ENCODE measurements at regions not wholly inside any gene's neighbourhood (a gene's known extent, or its start where the extent isn't known, plus 50 kb on each side); places are given as distances from the start of the nearest gene placed in this dataset.

DNA sequence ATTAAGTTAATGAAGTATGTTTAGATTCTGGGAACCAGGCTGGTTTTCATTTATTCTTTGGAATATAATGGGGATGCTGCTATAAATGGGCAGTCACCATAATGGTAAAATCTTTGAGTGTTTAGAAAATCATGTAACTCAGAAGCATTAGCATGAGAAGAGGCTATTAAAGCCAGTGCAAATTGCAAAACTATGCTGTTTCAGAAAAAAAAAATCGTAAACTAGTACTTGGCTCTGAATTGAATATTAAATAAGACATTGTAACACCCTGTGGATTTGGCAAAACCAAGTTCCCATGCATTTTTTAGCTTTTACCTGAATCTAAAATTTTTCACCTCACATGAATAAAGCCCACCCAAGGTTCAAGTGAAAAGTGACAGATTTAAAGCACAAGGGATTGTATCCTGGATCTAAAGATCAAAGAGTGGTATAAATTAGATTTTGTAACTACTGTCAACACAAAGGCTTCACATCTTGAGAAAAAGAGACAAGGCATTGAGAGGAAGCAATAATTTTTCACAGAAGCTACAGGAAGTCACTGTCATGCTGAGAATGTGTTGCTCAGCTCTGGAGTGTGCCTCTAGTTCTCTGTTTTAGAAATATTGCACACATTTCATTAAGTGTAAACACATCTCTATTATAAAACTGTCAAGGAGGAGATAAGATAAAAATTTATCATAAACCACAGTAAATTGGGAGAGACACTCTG lies 142.2 kb downstream of the ABCA8 start:
- ATAC-seq (replicated peaks in 6 of 8): peak in 7 of 8 experiments; percentile 43 to 83 (median 68)
- Histone ChIP-seq H3K4me1 (replicated peaks in 1 of 2) (peaks cover 0 to 9% of the 10 kb centered on the region in 2 donors), H3K4me3 (no peak overlapping the region), H3K27ac (no peak overlapping the region)
- in situ Hi-C loops (cut with MboI; ENCODE audit: low pct_unique_long_range_greater_than_20kb in 2 of 9, low sequenced_read_pairs in 9 of 9, unreplicated experiment in 9 of 9): no loop called here
- 0 to 38% (median 0%) methylated on average over 1 of the region's 1 CpG; no CpG with 5 or more reads in 4 of the 10 experiments for WGBS, 10 experiments

DNA sequence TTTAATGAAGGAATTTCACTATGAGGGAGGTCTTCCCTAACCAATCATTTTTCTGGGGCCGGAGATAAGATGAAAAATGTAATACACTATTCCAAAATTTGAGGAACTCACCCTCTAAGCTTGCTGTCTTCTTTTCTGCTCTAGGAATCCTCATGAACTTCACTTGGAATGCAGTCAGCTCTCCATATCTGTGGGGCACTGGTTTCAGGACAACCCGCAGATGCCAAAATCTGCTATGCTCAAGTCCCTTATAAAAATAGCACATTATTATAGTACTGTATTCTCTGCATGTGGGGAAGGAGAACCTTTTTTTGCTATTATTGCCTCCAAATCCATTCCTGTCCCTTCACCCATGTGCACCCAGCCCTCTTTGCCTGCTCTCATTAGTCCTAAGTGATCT lies 146.0 kb downstream of the ABCA8 start:
- Histone ChIP-seq H3K4me1 (replicated peaks in 1 of 2) (peaks cover 0 to 9% of the 10 kb centered on the region in 2 donors), H3K27ac (no peak overlapping the region), H3K4me3 (no peak overlapping the region)
- in situ Hi-C loops (cut with MboI; ENCODE audit: low pct_unique_long_range_greater_than_20kb in 2 of 9, low sequenced_read_pairs in 9 of 9, unreplicated experiment in 9 of 9): no loop called here
- no peak for ATAC-seq (replicated peaks in 6 of 8)
- 73 to 100% (median 94%) methylated on average over 1 to 2 of the region's 2 CpGs for WGBS, 10 experiments

DNA sequence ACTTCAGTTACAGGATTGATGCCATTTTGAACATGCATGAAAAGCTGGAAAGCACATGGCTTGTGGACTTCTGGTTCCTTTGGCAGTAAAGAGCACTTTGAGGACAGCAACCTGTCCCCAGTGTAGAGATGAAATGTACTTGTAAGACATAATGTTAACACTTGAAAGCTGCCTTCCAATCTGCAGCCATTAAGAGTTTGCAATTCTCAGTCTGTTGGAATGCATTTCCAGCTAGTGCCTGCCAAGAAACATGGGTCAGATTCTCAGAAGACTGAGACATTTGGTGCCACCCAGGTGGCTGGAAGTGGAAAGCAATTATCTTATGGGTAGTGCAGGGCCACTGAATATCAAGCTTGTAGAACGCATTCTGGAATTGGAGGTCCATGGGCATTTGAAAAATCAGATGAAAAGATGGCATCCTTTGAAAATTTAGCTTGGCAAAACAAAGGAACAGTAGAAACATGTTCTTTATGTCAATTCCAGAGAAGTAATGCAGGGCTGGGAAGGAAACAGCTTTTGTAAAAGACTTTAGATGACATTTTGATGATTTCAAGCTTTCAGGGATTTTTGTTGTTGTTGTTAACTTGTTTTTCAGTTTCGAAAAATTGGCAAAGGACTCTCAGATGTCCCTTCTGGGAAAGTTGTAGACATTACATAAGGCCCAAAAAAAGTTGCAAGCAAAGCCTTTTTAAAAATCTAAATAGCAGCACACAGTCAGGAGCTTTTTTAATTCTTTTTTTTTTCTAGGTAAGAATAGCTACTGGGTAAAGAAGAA lies 147.0 kb downstream of the ABCA8 start:
- 0 to 100% (median 90%) methylated on average over 1 to 2 of the region's 2 CpGs; no CpG with 5 or more reads in 1 of the 10 experiments for WGBS, 10 experiments
- in situ Hi-C loops (cut with MboI; ENCODE audit: low pct_unique_long_range_greater_than_20kb in 2 of 9, low sequenced_read_pairs in 9 of 9, unreplicated experiment in 9 of 9): no loop called here
- Histone ChIP-seq H3K27ac (no peak overlapping the region), H3K4me1 (replicated peaks in 1 of 2) (peaks cover 2 to 6% of the 10 kb centered on the region in 2 donors), H3K4me3 (no peak overlapping the region)
- peak in 1 of 8 experiments; percentile 64 for ATAC-seq (replicated peaks in 6 of 8)

DNA sequence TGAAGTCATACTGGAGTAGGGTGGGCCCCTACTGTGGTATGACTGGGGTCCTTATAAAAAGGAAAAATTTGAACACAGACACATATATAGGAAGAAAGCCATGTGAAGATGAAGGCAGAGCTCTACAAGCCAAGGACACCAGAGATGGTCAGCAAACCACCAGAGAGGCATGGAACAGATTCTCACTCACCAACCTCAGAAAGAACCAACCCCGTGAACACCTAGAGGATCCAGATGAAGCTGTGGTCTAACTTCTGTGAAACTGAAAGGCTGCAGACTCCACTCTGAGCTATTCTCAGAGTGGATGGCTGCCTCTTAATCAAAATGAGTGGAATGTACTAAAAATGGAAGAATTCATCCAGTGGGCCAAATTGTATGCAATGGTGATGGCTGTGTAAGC lies 149.6 kb downstream of the ABCA8 start:
- Histone ChIP-seq H3K27ac (no peak overlapping the region), H3K4me1 (replicated peaks in 1 of 2) (peaks cover 0 to 3% of the 10 kb centered on the region in 2 donors), H3K4me3 (no peak overlapping the region)
- WGBS, 10 experiments: 83 to 100% (median 100%) methylated on average over 1 of the region's 1 CpG; no CpG with 5 or more reads in 7 of the 10 experiments
- no peak for ATAC-seq (replicated peaks in 6 of 8)
- in situ Hi-C loops (cut with MboI; ENCODE audit: low pct_unique_long_range_greater_than_20kb in 2 of 9, low sequenced_read_pairs in 9 of 9, unreplicated experiment in 9 of 9): no loop called here

DNA sequence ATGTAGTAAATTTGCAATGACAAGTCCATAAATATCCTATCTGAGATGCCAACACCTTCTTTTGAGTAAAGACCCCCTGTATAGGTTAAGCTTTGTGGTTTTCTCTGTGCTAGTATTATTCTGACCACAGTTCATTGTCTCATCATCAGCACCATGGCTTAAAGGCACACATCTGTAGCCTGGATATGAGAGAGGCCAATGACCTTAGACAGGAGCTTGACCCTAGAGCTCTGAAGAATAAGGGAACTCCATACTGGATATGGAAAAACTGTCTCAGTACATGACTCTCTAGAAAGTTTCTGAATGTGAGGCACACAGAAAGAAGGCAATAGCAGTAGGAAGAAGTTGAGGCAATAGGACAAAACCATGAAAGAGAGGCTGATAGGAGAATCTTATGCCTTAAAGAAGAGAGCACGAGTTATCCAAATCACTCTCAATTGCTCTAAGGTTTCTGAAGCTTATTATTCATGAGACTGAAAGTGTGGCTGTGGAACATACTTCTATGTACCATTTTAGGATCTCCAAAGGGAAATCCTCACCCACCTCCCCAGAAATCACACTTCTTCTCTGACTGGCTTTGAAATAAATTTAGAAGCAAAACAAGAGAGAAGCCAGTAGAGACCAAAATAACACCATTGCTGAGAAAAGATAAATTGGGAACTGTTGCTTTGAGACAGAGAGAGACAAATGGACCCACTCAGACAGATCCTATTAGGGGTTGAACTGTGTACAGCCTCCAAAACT lies 150.2 kb downstream of the ABCA8 start:
- ATAC-seq (replicated peaks in 6 of 8): no peak
- Histone ChIP-seq H3K4me1 (replicated peaks in 1 of 2) (peaks cover 0 to 3% of the 10 kb centered on the region in 2 donors), H3K27ac (no peak overlapping the region), H3K4me3 (no peak overlapping the region)
- WGBS, 10 experiments: 67 to 100% (median 90%) methylated on average over 1 of the region's 1 CpG; no CpG with 5 or more reads in 6 of the 10 experiments
- in situ Hi-C loops (cut with MboI; ENCODE audit: low pct_unique_long_range_greater_than_20kb in 2 of 9, low sequenced_read_pairs in 9 of 9, unreplicated experiment in 9 of 9): no loop called here

DNA sequence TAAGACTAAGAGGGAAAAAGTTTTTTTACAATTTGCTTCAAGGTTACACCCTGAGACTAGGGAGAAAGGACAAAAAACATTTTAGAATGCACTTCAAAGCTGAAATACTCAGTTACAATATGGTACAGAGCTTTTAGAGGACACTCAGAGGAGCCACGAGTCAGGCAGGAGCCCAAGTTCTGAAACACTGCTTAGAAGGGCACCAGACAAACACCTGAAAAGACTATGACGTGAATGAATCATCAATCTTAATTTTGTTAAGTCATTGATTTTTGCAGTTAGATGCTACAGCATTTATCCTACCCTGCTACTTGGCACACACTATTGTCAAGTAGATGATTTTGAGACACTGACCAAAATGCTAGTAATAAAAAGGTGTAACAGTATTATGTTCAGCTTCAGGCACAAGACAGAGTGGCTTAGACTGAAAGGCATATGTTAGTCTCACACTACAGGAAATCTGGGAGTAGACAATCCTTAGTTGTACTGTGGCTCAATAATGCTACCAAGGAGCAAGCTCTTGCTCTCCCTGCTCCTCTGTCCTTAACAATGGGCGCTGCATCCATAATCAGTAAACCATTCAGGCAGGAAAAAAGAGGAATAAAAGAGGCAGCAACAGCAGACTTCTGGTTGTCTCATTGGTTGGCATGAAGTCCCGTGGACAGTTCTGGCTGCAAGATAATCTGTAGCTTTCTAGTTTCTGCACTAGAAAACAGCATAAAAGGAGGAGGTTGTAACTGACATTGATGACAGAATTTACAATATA lies 151.8 kb downstream of the ABCA8 start:
- peaks cover 0 to 3% of the 10 kb centered on the region in 2 donors for H3K4me1 ChIP-seq (replicated peaks in 1 of 2)
- H3K4me3 ChIP-seq: no peak overlapping the region
- in situ Hi-C loops (cut with MboI; ENCODE audit: low pct_unique_long_range_greater_than_20kb in 2 of 9, low sequenced_read_pairs in 9 of 9, unreplicated experiment in 9 of 9): no loop called here
- ATAC-seq (replicated peaks in 6 of 8): peak in 5 of 8 experiments; percentile 81 to 98 (median 87)
- H3K27ac ChIP-seq: no peak overlapping the region
- WGBS, 10 experiments: 0 to 80% (median 33%) methylated on average over 1 to 4 of the region's 4 CpGs; no CpG with 5 or more reads in 1 of the 10 experiments

DNA sequence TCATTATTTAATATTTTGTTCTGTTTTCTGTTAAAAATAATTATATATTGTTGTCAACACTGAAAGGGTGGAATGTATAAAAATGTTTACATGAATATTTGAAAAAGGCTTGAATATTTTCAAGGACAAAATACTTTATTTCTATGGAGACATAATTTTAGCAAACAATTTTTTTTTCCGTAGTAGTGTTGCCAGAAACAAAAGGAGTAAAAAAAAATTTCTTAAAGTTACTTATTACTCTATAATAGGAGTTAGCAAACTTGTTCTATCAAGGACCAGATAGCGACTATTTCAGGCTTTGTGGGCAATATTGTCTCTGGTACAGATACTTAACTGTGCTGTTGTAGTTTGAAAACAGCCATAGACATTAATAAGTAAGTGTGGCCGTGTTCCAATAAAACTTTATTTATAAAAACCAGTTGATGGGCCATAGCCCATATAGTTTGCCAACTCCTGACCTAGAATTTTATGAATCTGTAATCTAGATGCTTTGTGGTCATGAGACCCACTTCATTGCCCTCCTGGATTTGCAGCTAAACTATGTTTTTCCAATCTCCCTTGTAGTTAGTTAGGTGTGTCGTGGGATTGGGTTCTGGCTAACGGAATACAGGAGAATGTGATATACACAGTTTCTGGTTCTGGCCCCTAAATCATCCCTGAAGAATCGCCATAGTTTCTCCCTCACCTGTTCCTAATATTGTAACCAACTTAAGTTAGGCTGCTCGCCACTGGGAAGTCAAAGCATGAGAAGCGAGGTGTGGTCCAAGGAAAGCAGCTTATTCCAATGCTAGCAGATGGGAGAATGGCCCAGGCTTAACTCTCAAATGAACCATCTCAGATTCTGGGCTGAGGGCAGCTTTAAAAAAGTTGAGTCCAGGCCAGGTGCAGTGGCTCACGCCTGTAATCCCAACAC lies 153.6 kb downstream of the ABCA8 start:
- ATAC-seq (replicated peaks in 6 of 8): no peak
- Histone ChIP-seq H3K4me3 (no peak overlapping the region), H3K4me1 (replicated peaks in 1 of 2) (peaks cover 0 to 3% of the 10 kb centered on the region in 2 donors), H3K27ac (no peak overlapping the region)
- 22 to 100% (median 95%) methylated on average over 2 to 8 of the region's 9 CpGs for WGBS, 10 experiments
- in situ Hi-C loops (cut with MboI; ENCODE audit: low pct_unique_long_range_greater_than_20kb in 2 of 9, low sequenced_read_pairs in 9 of 9, unreplicated experiment in 9 of 9): no loop called here

DNA sequence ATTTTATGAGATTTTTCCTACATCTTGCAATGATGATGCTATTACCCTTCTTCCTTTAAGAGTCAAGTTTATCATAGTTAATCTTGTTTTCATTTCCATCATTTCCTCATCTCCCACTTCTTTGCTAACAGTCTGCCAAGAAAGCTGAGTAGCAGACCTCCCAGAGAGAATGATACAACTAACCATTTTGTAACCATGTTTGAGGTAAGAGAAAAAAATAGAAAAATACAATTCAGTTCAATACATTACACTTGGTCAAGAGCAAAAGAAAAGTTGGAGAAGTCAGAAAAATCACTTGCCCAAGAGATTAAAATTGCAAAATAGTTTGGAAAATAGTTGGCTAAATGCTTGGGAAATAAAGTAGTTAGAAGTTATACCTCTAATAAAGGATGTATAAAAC lies 154.4 kb downstream of the ABCA8 start:
- H3K4me3 ChIP-seq: no peak overlapping the region
- ATAC-seq (replicated peaks in 6 of 8): no peak
- H3K4me1 ChIP-seq (replicated peaks in 1 of 2): peaks cover 0 to 3% of the 10 kb centered on the region in 2 donors
- no peak overlapping the region for H3K27ac ChIP-seq
- in situ Hi-C loops (cut with MboI; ENCODE audit: low pct_unique_long_range_greater_than_20kb in 2 of 9, low sequenced_read_pairs in 9 of 9, unreplicated experiment in 9 of 9): no loop called here

DNA sequence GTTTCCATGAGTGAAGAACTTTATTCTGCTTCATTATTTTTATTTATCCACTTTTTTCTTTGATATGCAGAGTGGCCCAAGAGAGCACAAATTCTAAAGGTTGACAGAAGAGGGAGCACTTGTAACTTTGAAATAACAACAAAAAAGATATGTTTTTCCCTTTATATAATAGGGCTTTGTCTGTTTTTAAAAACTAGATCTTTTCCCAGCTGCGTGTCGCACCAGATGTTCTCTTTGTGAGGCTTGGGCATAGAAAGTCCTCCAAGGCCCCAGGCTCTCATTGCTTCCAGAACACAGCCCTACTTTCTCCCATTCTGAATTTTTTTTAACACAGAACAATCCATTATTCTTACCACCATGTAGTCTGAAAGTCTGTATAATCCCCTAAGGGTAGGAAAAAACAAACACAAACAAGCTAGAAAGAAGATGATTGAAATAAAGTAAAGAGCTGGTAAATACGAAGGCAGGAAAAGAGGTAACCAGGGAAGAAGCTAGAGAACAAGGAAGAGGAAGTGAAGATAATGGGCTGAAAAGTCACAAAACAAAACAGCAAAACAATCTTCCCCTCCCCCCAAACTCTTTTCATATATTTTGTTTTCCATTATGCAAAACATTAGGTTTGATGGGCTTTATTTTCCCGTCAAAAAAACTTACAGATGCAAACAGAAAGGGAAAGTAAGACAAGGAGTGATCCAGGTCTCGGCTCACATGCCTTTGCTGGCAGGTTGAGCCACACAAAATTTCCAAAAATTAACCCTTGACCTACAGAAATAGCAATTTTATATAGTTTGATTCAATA lies 160.4 kb downstream of the ABCA8 start:
- Histone ChIP-seq H3K4me1 (replicated peaks in 1 of 2) (peaks cover 0 to 10% of the 10 kb centered on the region in 2 donors), H3K4me3 (no peak overlapping the region), H3K27ac (no peak overlapping the region)
- ATAC-seq (replicated peaks in 6 of 8): peak in 3 of 8 experiments; percentile 39 to 73 (median 73)
- in situ Hi-C loops (cut with MboI; ENCODE audit: low pct_unique_long_range_greater_than_20kb in 2 of 9, low sequenced_read_pairs in 9 of 9, unreplicated experiment in 9 of 9): loop anchor here in 7 of 9 experiments (10.0 to 25.0 kb wide), 3 partner anchors 167 to 442 kb away; partner anchors contain the start of genes ABCA10 (in 4 of the 7) and ABCA8 (in 3 of the 7)
- 8 to 80% (median 64%) methylated on average over 1 to 5 of the region's 5 CpGs for WGBS, 10 experiments

DNA sequence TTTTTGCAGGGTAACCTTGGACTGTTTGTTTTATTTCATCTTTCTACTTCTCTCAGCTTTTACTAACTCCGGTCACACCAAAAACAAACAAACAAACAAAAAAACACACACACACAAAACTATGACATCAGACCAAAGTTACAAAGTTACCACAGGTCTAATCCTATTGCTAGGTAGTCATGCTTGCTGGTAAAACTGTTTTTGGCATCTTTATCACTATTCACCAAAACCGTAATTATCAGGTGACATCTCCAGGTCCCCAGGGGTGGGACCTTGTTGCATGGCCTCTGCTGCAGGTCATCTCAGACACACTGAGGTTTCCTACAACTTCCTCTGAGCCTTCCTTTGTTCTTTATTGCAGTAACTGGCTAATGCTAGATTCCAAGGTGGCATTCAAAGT lies 162.3 kb downstream of the ABCA8 start:
- no peak overlapping the region for H3K27ac ChIP-seq
- WGBS, 10 experiments: 0 to 50% (median 24%) methylated on average over 1 to 2 of the region's 2 CpGs
- H3K4me1 ChIP-seq (replicated peaks in 1 of 2): peaks cover 0 to 10% of the 10 kb centered on the region in 2 donors
- no peak for ATAC-seq (replicated peaks in 6 of 8)
- in situ Hi-C loops (cut with MboI; ENCODE audit: low pct_unique_long_range_greater_than_20kb in 2 of 9, low sequenced_read_pairs in 9 of 9, unreplicated experiment in 9 of 9): loop anchor here in 7 of 9 experiments (10.0 to 25.0 kb wide), 3 partner anchors 169 to 444 kb away; partner anchors contain the start of genes ABCA10 (in 4 of the 7) and ABCA8 (in 3 of the 7)
- H3K4me3 ChIP-seq: no peak overlapping the region
